ENCODE measurements at regions not wholly inside any gene's neighbourhood (a gene's known extent, or its start where the extent isn't known, plus 50 kb on each side); places are given as distances from the start of the nearest gene placed in this dataset.
A peak's percentile ranks its signal among the peaks of the same experiment; 100 is the strongest.
"Not testable (repeated sequence)": the region's sequence is repeated elsewhere in the genome, so short reads cannot be mapped to it uniquely, and the experiment has no call there.

- H3K27ac ChIP-seq (ENCODE audit: extremely low read depth, low read depth, low read length); H3K4me3 ChIP-seq (ENCODE audit: low read depth, low read length); POLR2A ChIA-PET; H3K36me3 ChIP-seq (ENCODE audit: control insufficient read depth in 2 of 2, insufficient read depth in 1 of 2, low read length in 2 of 2); H3K4me1 ChIP-seq (ENCODE audit: control insufficient read depth, insufficient read depth, low read length); H3K9me3 ChIP-seq (ENCODE audit: control insufficient read depth, insufficient read depth, low read depth, low read length); CTCF ChIA-PET: not testable (repeated sequence)
- peak; percentile 55 for TF ChIP-seq SETDB1 (IDR thresholded peaks at IDR 0.05; ENCODE audit: insufficient read length, low read length)
Observed at GRCh38 chr3:191993952-191994351, 533.0 kb downstream of the PYDC2 start.

DNA sequence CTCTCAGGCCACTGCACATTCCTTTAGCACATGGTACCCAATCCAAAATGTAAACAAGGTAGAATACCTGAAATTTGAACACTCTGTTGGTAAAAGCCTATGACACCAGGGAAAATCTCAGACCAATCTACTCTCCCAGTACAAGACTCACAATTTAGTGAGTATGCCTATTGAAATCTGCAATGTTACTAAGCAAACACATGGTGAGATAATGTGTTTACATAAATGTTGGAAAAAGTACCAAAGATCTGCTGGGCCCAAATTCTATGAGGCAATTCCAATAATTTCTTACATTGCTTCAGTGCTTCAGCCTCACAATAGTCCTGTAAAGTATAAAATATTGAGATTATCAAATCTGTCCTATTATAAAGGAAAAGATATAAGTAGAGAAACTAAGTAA lies 536.1 kb downstream of the PYDC2 start:
- ChIA-PET POLR2A (no interaction called here), CTCF (no interaction called here)
- H3K4me1 ChIP-seq (ENCODE audit: control insufficient read depth, insufficient read depth, low read length): no peaks in the 10 kb centered on the region
- no peaks in the 10 kb centered on the region for H3K36me3 ChIP-seq (ENCODE audit: control insufficient read depth in 2 of 2, insufficient read depth in 1 of 2, low read length in 2 of 2)
- TF ChIP-seq, protein P1, sequence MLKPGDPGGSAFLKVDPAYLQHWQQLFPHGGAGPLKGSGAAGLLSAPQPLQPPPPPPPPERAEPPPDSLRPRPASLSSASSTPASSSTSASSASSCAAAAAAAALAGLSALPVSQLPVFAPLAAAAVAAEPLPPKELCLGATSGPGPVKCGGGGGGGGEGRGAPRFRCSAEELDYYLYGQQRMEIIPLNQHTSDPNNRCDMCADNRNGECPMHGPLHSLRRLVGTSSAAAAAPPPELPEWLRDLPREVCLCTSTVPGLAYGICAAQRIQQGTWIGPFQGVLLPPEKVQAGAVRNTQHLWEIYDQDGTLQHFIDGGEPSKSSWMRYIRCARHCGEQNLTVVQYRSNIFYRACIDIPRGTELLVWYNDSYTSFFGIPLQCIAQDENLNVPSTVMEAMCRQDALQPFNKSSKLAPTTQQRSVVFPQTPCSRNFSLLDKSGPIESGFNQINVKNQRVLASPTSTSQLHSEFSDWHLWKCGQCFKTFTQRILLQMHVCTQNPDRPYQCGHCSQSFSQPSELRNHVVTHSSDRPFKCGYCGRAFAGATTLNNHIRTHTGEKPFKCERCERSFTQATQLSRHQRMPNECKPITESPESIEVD (tag by site-specific recombination; IDR thresholded peaks at IDR 0.05): 0 out of 2 replicates have a peak, but pooled peaks have one; percentile 18
- TF ChIP-seq ZNF561 (tag by site-specific recombination; IDR thresholded peaks at IDR 0.05; ENCODE audit: borderline replicate concordance): no peak
- H3K9me3 ChIP-seq (ENCODE audit: control insufficient read depth, insufficient read depth, low read depth, low read length): no peaks in the 10 kb centered on the region
- H3K27ac ChIP-seq (ENCODE audit: extremely low read depth, low read depth, low read length): no peak overlapping the region
- no peak overlapping the region for H3K4me3 ChIP-seq (ENCODE audit: low read depth, low read length)

DNA sequence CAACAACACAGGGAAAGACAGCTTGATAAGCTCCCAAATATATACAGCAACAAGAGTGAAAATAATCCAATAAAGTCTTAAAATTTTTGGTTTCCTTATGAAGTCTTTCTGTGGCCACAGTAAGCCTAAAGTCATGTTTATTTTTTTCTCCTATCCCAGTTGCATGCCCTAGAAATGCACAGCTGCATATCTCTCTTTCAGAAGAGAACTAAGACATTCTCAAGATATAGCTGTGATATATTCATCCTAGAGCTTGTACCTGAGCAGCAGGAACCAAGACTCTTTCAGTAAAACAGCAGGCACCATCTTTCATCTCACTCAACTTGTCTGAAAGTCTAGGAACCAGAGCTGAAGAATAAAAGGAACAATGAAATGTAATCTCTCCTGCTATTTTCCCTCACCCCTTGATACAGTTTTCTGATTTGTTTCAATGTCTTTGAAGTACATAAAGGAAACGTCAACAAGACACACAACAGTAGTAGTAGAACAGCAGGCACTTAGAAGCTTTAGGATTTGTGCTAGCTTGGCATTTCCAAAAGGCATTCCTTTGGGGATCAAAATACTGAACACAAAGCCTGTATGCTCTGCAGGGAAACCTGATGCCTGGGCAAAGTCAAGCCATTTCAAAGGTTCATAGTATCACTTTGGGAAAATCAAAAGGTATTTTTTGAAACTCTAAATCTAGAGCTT lies 536.8 kb downstream of the PYDC2 start:
- POLR2A ChIA-PET: no interaction called here

DNA sequence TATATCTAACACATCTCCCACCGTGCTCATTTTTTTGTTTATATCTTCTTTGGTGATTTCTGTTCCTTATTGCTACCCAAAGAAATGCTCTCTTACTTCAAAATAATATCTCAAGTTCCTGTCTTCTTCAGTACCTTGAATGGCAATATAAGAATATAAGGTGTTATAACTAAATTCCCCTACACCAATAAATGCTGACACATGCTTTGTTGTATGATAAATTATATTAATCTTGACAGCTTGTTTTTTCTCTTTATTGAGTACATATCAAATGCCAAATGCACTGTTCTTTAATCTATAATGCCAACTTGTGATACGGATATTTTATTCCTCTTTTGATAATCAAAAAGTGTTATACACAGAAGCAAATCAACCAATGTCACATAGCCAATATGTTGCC lies 540.3 kb downstream of the PYDC2 start:
- Histone ChIP-seq H3K36me3 (ENCODE audit: control insufficient read depth in 2 of 2, insufficient read depth in 1 of 2, low read length in 2 of 2) (no peaks in the 10 kb centered on the region), H3K4me1 (ENCODE audit: control insufficient read depth, insufficient read depth, low read length) (no peaks in the 10 kb centered on the region), H3K4me3 (ENCODE audit: low read depth, low read length) (no peak overlapping the region), H3K9me3 (ENCODE audit: control insufficient read depth, insufficient read depth, low read depth, low read length) (no peaks in the 10 kb centered on the region), H3K27ac (ENCODE audit: extremely low read depth, low read depth, low read length) (no peak overlapping the region)
- POLR2A ChIA-PET: no interaction called here
- CTCF ChIA-PET: no interaction called here
- TF ChIP-seq ZNF132 (tag by site-specific recombination; IDR thresholded peaks at IDR 0.05; ENCODE audit: borderline replicate concordance) (no peak), ZNF140 (tag by site-specific recombination; IDR thresholded peaks at IDR 0.05) (no peak), ZNF23 (tag by site-specific recombination; IDR thresholded peaks at IDR 0.05; ENCODE audit: borderline replicate concordance) (no peak), MZF1 (tag by site-specific recombination; IDR thresholded peaks at IDR 0.05; ENCODE audit: borderline replicate concordance) (no peak), ZNF580 (tag by site-specific recombination; IDR thresholded peaks at IDR 0.05) (no peak), ZBTB6 (tag by site-specific recombination; IDR thresholded peaks at IDR 0.05) (no peak), GLI2 (tag by site-specific recombination; IDR thresholded peaks at IDR 0.05; ENCODE audit: borderline replicate concordance, low read depth) (no peak), ZNF571 (tag by site-specific recombination; IDR thresholded peaks at IDR 0.05) (no peak), ZBTB21 (tag by site-specific recombination; IDR thresholded peaks at IDR 0.05) (no peak), ZSCAN5A (tag by site-specific recombination; IDR thresholded peaks at IDR 0.05) (no peak), ZNF544 (tag by site-specific recombination; IDR thresholded peaks at IDR 0.05) (no peak), TRIM28 (IDR thresholded peaks at IDR 0.05; ENCODE audit: borderline replicate concordance, low read length) (no peak)
- TF ChIP-seq, protein P2, sequence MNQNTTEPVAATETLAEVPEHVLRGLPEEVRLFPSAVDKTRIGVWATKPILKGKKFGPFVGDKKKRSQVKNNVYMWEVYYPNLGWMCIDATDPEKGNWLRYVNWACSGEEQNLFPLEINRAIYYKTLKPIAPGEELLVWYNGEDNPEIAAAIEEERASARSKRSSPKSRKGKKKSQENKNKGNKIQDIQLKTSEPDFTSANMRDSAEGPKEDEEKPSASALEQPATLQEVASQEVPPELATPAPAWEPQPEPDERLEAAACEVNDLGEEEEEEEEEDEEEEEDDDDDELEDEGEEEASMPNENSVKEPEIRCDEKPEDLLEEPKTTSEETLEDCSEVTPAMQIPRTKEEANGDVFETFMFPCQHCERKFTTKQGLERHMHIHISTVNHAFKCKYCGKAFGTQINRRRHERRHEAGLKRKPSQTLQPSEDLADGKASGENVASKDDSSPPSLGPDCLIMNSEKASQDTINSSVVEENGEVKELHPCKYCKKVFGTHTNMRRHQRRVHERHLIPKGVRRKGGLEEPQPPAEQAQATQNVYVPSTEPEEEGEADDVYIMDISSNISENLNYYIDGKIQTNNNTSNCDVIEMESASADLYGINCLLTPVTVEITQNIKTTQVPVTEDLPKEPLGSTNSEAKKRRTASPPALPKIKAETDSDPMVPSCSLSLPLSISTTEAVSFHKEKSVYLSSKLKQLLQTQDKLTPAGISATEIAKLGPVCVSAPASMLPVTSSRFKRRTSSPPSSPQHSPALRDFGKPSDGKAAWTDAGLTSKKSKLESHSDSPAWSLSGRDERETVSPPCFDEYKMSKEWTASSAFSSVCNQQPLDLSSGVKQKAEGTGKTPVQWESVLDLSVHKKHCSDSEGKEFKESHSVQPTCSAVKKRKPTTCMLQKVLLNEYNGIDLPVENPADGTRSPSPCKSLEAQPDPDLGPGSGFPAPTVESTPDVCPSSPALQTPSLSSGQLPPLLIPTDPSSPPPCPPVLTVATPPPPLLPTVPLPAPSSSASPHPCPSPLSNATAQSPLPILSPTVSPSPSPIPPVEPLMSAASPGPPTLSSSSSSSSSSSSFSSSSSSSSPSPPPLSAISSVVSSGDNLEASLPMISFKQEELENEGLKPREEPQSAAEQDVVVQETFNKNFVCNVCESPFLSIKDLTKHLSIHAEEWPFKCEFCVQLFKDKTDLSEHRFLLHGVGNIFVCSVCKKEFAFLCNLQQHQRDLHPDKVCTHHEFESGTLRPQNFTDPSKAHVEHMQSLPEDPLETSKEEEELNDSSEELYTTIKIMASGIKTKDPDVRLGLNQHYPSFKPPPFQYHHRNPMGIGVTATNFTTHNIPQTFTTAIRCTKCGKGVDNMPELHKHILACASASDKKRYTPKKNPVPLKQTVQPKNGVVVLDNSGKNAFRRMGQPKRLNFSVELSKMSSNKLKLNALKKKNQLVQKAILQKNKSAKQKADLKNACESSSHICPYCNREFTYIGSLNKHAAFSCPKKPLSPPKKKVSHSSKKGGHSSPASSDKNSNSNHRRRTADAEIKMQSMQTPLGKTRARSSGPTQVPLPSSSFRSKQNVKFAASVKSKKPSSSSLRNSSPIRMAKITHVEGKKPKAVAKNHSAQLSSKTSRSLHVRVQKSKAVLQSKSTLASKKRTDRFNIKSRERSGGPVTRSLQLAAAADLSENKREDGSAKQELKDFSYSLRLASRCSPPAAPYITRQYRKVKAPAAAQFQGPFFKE (tag by site-specific recombination; IDR thresholded peaks at IDR 0.05; ENCODE audit: borderline replicate concordance): no peak

More for the DNA sequence above, 536.8 kb downstream of the PYDC2 start:
- CTCF ChIA-PET: no interaction called here
- Histone ChIP-seq H3K9me3 (ENCODE audit: control insufficient read depth, insufficient read depth, low read depth, low read length) (no peaks in the 10 kb centered on the region), H3K4me3 (ENCODE audit: low read depth, low read length) (no peak overlapping the region), H3K4me1 (ENCODE audit: control insufficient read depth, insufficient read depth, low read length) (no peaks in the 10 kb centered on the region), H3K36me3 (ENCODE audit: control insufficient read depth in 2 of 2, insufficient read depth in 1 of 2, low read length in 2 of 2) (no peaks in the 10 kb centered on the region), H3K27ac (ENCODE audit: extremely low read depth, low read depth, low read length) (no peak overlapping the region)
- TF ChIP-seq ZIC2 (tag by site-specific recombination; IDR thresholded peaks at IDR 0.05) (0 out of 2 replicates have a peak, but pooled peaks have one; percentile 45), ZNF335 (tag by site-specific recombination; conservative IDR thresholded peaks at IDR 0.05) (0 out of 2 replicates have a peak, but pooled peaks have one; percentile 2), ZNF654 (tag by site-specific recombination; IDR thresholded peaks at IDR 0.05; ENCODE audit: low read depth) (no peak)

Measured in HEK293 (cell line).